ENCODE measurements at regions not wholly inside any gene's neighbourhood (a gene's known extent, or its start where the extent isn't known, plus 50 kb on each side); places are given as distances from the start of the nearest gene placed in this dataset.

DNA sequence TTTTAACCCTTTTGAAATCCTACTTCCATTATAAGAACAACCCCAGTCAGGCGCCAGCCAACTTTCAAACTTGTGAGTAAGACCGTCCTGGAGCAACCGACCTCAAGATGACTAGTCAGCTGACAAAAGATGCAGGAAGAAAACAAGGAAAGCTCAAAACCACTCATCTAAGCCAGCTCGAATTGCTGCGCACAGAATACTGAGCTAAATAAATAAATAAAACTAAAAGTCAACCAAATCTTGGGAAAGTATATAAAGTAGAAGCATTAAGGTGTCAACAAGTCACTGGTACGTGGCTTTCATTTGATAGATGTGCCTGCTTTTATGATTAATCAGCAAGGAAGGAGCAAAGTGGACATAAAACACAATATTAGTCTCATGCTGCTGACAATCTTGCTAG lies 1269.8 kb downstream of the XPNPEP1 start:
- DNase-seq (ENCODE audit: low read depth): no peak
- Histone ChIP-seq H3K36me3 (ENCODE audit: control insufficient read depth, insufficient read depth, low read length) (no peaks in the 10 kb centered on the region), H3K27me3 (ENCODE audit: control insufficient read depth, insufficient read depth, low read length) (no peaks in the 10 kb centered on the region), H3K4me3 (ENCODE audit: low read depth, low read length) (no peak overlapping the region)
- TF ChIP-seq, protein P1, sequence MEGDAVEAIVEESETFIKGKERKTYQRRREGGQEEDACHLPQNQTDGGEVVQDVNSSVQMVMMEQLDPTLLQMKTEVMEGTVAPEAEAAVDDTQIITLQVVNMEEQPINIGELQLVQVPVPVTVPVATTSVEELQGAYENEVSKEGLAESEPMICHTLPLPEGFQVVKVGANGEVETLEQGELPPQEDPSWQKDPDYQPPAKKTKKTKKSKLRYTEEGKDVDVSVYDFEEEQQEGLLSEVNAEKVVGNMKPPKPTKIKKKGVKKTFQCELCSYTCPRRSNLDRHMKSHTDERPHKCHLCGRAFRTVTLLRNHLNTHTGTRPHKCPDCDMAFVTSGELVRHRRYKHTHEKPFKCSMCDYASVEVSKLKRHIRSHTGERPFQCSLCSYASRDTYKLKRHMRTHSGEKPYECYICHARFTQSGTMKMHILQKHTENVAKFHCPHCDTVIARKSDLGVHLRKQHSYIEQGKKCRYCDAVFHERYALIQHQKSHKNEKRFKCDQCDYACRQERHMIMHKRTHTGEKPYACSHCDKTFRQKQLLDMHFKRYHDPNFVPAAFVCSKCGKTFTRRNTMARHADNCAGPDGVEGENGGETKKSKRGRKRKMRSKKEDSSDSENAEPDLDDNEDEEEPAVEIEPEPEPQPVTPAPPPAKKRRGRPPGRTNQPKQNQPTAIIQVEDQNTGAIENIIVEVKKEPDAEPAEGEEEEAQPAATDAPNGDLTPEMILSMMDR (IDR thresholded peaks at IDR 0.05; ENCODE audit: insufficient read depth, low read length, poor library complexity, severe bottlenecking): no peak

DNA sequence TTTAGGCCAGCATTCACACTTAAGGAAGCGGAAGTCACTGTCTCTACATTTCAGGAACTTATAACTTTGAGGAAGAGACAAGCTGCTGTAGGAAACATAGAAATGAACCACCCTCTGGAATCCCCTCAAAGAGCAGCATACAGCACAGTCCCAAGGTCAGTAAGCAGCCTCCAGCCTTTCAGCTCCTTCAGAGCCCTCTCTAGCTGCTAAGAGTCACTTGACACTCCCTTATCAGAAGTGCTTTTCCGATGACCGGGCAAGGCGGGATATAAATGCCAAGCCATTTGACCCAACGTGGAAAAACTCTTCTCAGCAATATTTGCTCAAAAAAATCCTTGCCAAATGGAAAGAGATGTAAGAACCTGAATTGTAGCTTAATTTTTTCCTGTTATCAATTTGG lies 1284.3 kb downstream of the XPNPEP1 start:
- Histone ChIP-seq H3K36me3 (ENCODE audit: control insufficient read depth, insufficient read depth, low read length) (no peaks in the 10 kb centered on the region), H3K4me3 (ENCODE audit: low read depth, low read length) (no peak overlapping the region), H3K27me3 (ENCODE audit: control insufficient read depth, insufficient read depth, low read length) (no peaks in the 10 kb centered on the region)
- TF ChIP-seq, protein P1 (IDR thresholded peaks at IDR 0.05; ENCODE audit: insufficient read depth, low read length, poor library complexity, severe bottlenecking): no peak
- no peak for DNase-seq (ENCODE audit: low read depth)

DNA sequence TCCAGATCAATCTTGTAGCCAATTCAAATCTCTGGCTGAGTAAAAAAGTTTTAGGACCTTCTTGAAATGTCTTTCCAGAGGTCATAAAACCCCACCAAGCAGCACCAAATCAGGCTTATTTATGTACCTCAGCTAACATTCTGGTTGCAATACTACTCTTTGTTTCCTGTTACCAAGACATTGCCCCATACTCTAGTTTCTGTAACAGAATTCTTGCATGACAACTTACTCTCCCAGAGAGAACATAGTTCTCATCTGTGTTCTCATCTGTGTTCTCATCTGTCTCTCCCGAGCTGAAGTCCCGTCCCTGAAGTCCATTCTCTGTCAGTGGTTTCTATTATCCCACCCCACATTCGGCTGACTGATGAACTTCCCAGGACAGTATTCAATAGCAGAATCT lies 1285.1 kb downstream of the XPNPEP1 start:
- no peak overlapping the region for H3K4me3 ChIP-seq (ENCODE audit: low read depth, low read length)
- no peak for DNase-seq (ENCODE audit: low read depth)
- no peaks in the 10 kb centered on the region for H3K36me3 ChIP-seq (ENCODE audit: control insufficient read depth, insufficient read depth, low read length)
- H3K27me3 ChIP-seq (ENCODE audit: control insufficient read depth, insufficient read depth, low read length): no peaks in the 10 kb centered on the region
- TF ChIP-seq, protein P1 (IDR thresholded peaks at IDR 0.05; ENCODE audit: insufficient read depth, low read length, poor library complexity, severe bottlenecking): no peak

DNA sequence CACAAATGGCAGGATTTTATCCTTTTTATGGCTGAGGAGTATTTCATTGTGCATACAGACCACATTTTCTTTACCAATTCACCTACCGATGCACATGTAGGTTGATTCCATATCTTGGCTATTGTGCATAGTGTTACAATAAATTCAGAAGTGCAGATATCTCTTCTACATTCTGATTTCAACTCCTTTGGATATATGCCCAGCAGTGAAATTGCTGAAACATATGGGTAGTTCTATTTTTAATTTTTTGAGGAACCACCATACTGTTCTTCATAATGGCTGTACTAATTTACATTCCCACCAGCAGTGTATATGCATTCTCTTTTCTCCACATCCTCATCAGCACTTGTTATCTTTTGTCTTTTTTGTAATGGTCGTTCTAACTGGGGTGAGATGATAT lies 1290.3 kb downstream of the XPNPEP1 start:
- Histone ChIP-seq H3K27me3 (ENCODE audit: control insufficient read depth, insufficient read depth, low read length) (no peaks in the 10 kb centered on the region), H3K4me3 (ENCODE audit: low read depth, low read length) (no peak overlapping the region), H3K36me3 (ENCODE audit: control insufficient read depth, insufficient read depth, low read length) (no peaks in the 10 kb centered on the region)
- no peak for DNase-seq (ENCODE audit: low read depth)
- TF ChIP-seq, protein P1 (IDR thresholded peaks at IDR 0.05; ENCODE audit: insufficient read depth, low read length, poor library complexity, severe bottlenecking): no peak

DNA sequence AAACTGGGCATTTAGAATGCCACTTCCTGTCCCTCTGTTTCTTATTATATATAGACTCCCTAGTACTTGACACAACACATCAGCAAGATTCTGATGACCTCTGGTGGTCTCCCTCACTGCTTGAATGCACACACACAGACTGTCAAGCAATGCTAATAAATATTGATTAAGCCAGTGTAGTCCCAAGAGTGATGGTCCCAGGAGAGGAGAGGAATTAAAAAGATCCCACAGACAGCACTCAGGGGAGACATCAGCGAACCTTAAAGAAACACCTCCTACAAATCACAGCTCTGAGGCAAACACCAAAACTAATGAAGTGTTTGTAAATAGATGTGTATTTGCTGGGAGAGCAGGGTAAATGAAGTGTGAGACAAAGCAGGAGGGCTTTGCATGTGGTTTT lies 1291.2 kb downstream of the XPNPEP1 start:
- no peak for DNase-seq (ENCODE audit: low read depth)
- H3K36me3 ChIP-seq (ENCODE audit: control insufficient read depth, insufficient read depth, low read length): no peaks in the 10 kb centered on the region
- TF ChIP-seq, protein P1 (IDR thresholded peaks at IDR 0.05; ENCODE audit: insufficient read depth, low read length, poor library complexity, severe bottlenecking): no peak
- H3K27me3 ChIP-seq (ENCODE audit: control insufficient read depth, insufficient read depth, low read length): no peaks in the 10 kb centered on the region
- H3K4me3 ChIP-seq (ENCODE audit: low read depth, low read length): no peak overlapping the region

DNA sequence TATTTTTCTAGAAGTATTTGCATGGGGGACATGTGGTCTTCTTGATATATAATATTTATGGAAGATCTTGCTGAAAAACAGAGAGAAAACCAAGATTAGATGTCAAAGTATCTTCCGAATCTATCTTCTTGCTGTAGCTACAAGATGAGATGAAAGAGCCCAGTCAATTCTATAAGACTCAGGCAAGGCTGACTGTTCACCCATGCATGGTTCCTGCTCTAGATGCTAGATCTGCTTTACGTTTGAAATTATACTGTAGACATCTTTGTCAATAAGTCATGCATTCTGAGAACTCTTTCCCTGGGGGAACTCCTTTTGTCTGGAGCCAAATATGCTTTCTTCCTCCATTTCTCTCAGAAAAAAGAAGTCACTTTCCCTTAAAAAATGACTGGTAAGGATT lies 1292.0 kb downstream of the XPNPEP1 start:
- Histone ChIP-seq H3K4me3 (ENCODE audit: low read depth, low read length) (no peak overlapping the region), H3K36me3 (ENCODE audit: control insufficient read depth, insufficient read depth, low read length) (no peaks in the 10 kb centered on the region), H3K27me3 (ENCODE audit: control insufficient read depth, insufficient read depth, low read length) (no peaks in the 10 kb centered on the region)
- DNase-seq (ENCODE audit: low read depth): no peak
- TF ChIP-seq, protein P1 (IDR thresholded peaks at IDR 0.05; ENCODE audit: insufficient read depth, low read length, poor library complexity, severe bottlenecking): no peak
